Testis (tissue), 2 donors: ENCODE measurements at regions not wholly inside any gene's neighbourhood (a gene's known extent, or its start where the extent isn't known, plus 50 kb on each side); places are given as distances from the start of the nearest gene placed in this dataset.

Experiments
- POLR2A ChIP-seq: fragments of 450-650 bp; IDR thresholded peaks from one replicate; pipeline ENCODE4 v1.6.1; 2017; ENCODE audit warnings: antibody characterized with exemption, mild to moderate bottlenecking, moderate library complexity
- TF ChIP-seq, protein P1 (sequence below), 3 experiments: fragments of 450-650 bp in 2 of 3; fragments of 200-600 bp in 1 of 3; sonication (generic) in 1 of 3; IDR thresholded peaks; one replicate each; pipeline ENCODE4 v1.5.1; 2016 to 2019; ENCODE audit warnings: antibody characterized with exemption in 3 of 3, mild to moderate bottlenecking in 2 of 3, moderate library complexity in 1 of 3

DNA sequence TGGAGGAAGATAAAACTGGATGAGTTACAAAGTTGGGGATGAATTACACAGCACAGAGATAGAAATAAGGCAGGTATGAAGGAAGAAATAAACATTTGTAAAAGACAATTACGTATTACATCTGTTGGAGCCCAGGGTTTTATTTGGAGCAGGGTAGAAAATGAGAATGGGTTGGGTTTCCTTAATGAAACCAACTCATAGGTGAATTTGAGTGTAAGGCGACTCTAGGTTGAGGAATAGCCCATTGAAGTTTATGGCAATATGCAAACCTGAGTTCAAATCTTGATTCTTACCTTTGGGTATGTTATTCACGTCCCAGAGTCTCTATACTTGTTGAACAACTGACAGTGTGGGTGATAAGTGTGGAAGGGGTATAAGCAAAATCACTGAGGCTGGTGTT is 422.3 kb upstream of the WWC1 start:
- TF ChIP-seq POLR2A, result no peak
- TF ChIP-seq, protein P1, sequence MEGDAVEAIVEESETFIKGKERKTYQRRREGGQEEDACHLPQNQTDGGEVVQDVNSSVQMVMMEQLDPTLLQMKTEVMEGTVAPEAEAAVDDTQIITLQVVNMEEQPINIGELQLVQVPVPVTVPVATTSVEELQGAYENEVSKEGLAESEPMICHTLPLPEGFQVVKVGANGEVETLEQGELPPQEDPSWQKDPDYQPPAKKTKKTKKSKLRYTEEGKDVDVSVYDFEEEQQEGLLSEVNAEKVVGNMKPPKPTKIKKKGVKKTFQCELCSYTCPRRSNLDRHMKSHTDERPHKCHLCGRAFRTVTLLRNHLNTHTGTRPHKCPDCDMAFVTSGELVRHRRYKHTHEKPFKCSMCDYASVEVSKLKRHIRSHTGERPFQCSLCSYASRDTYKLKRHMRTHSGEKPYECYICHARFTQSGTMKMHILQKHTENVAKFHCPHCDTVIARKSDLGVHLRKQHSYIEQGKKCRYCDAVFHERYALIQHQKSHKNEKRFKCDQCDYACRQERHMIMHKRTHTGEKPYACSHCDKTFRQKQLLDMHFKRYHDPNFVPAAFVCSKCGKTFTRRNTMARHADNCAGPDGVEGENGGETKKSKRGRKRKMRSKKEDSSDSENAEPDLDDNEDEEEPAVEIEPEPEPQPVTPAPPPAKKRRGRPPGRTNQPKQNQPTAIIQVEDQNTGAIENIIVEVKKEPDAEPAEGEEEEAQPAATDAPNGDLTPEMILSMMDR (IDR thresholded peaks at IDR 0.05), result no peak
